Transverse colon (tissue), 4 donors: ENCODE measurements at regions not wholly inside any gene's neighbourhood (a gene's known extent, or its start where the extent isn't known, plus 50 kb on each side); places are given as distances from the start of the nearest gene placed in this dataset.
A peak's percentile ranks its signal among the peaks of the same experiment; 100 is the strongest.
"Not testable (repeated sequence)": the region's sequence is repeated elsewhere in the genome, so short reads cannot be mapped to it uniquely, and the experiment has no call there.

Source experiments
- DNase-seq: peaks from one replicate; pipeline ENCODE4 v3.0.0-alpha.2; 2019
- H3K27ac ChIP-seq, 4 donors: fragments of 200-600 bp; sonication (generic); 2 replicates each; pipeline ENCODE4 v1.5.1; 2016 to 2018; ENCODE audit warnings: inconsistent platforms in 4 of 4
- H3K27me3 ChIP-seq: fragments of 200-600 bp; sonication (generic); 2 replicates; pipeline ENCODE4 v1.5.1; 2017; ENCODE audit warnings: inconsistent platforms
- H3K36me3 ChIP-seq, 4 donors: fragments of 200-600 bp; sonication (generic); 2 replicates each; pipeline ENCODE4 v1.5.1; 2017 to 2019; ENCODE audit warnings: inconsistent platforms in 4 of 4
- H3K4me1 ChIP-seq, 4 donors: fragments of 200-600 bp; sonication (generic); 2 replicates each; pipeline ENCODE4 v1.5.1; 2017 to 2020; ENCODE audit warnings: inconsistent platforms in 4 of 4
- H3K4me3 ChIP-seq, 4 donors: fragments of 200-600 bp; sonication (generic); 1 replicate in 1 of 4; 2 replicates in 3 of 4; pipeline versions ENCODE4 v1.5.1 to v1.6.1; 2017 to 2019; ENCODE audit warnings: inconsistent platforms in 4 of 4
- H3K9me3 ChIP-seq, 2 donors: fragments of 200-600 bp; sonication (generic); 2 replicates each; pipeline ENCODE4 v1.5.1; 2017 to 2019; ENCODE audit warnings: inconsistent platforms in 2 of 2
- CTCF ChIP-seq, 5 experiments: fragments of 200-600 bp in 3 of 5; fragments of 450-650 bp in 2 of 5; sonication (generic) in 3 of 5; IDR thresholded peaks; 1 replicate in 2 of 5; 2 replicates in 3 of 5; pipeline ENCODE4 v1.5.1; 2016 to 2017; ENCODE audit warnings: antibody characterized with exemption in 5 of 5, inconsistent platforms in 3 of 5, mild to moderate bottlenecking in 2 of 5, moderate library complexity in 1 of 5
- EP300 ChIP-seq: sonication (generic); formaldehyde crosslinking; IDR thresholded peaks from one replicate; pipeline ENCODE4 v1.6.1; 2017; ENCODE audit warnings: antibody characterized with exemption, low read depth
- POLR2A ChIP-seq: fragments of 450-650 bp; IDR thresholded peaks from one replicate; pipeline ENCODE4 v1.6.1; 2016; ENCODE audit warnings: antibody characterized with exemption, mild to moderate bottlenecking, moderate library complexity
- POLR2AphosphoS5 ChIP-seq, 3 donors: sonication (generic); formaldehyde crosslinking; IDR thresholded peaks; one replicate each; pipeline ENCODE4 v1.6.1; 2016; ENCODE audit warnings: antibody characterized with exemption in 3 of 3
- WGBS, 2 donors: methylation state at CpG; one replicate each; pipeline ENCODE4 v1.1.5; 2018; ENCODE audit warnings: low coverage in 1 of 2; 5-methylcytosine and 5-hydroxymethylcytosine counted together
- in situ Hi-C, 4 donors: fragments of 200-750 bp; cut with MboI; loops; one replicate each; pipeline versions ENCODE4 v1.15.0 to v1.15.1; 2017; ENCODE audit warnings: low sequenced_read_pairs in 3 of 4, low pct_ligation_motif_present in 1 of 4, low pct_unique_long_range_greater_than_20kb in 1 of 4
- intact Hi-C: fragments of 100-400 bp; cut with DNase I; formaldehyde crosslinking; loops from one replicate; pipeline ENCODE4 v1.15.1; 2023; ENCODE audit warnings: low total_unique reads

GRCh38 chr20:48492715-48493070 is 335.1 kb downstream of the PREX1 start:
- in situ Hi-C loops (no loop called here), intact Hi-C loops (no loop called here)
- no peaks in the 10 kb centered on the region for H3K36me3 ChIP-seq
- TF ChIP-seq POLR2A = no peak
- TF ChIP-seq POLR2AphosphoS5 (IDR thresholded peaks at IDR 0.05) = no peak
- no peaks in the 10 kb centered on the region for H3K4me1 ChIP-seq
- H3K27me3 ChIP-seq = peaks cover 4% of the 10 kb centered on the region
- DNase-seq = peak; percentile 1
- WGBS, 2 donors = 70% methylated on average over 11 of the region's 11 CpGs; no CpG with 5 or more reads in 1 of the 2 donors
- no peaks in the 10 kb centered on the region for H3K9me3 ChIP-seq
- no peak overlapping the region for H3K4me3 ChIP-seq
- H3K27ac ChIP-seq = no peak overlapping the region

GRCh38 chr20:48492015-48492714 is 335.6 kb downstream of the PREX1 start:
- Histone ChIP-seq H3K4me3 (no peak overlapping the region), H3K36me3 (no peaks in the 10 kb centered on the region), H3K27me3 (peaks cover 4% of the 10 kb centered on the region), H3K4me1 (no peaks in the 10 kb centered on the region), H3K9me3 (no peaks in the 10 kb centered on the region), H3K27ac (no peak overlapping the region)
- TF ChIP-seq POLR2A (no peak), CTCF (IDR thresholded peaks at IDR 0.05) (no peak), POLR2AphosphoS5 (IDR thresholded peaks at IDR 0.05) (no peak), EP300 (no peak)
- intact Hi-C loops (no loop called here), in situ Hi-C loops (no loop called here)
- WGBS, 2 donors = 86 to 100% methylated on average over 2 to 17 of the region's 17 CpGs
- DNase-seq = peak; percentile 2

GRCh38 chr20:48490961-48491831 is 336.6 kb downstream of the PREX1 start:
- Histone ChIP-seq H3K27me3 (peaks cover 4% of the 10 kb centered on the region), H3K4me1 (no peaks in the 10 kb centered on the region), H3K4me3 (no peak overlapping the region), H3K36me3 (no peaks in the 10 kb centered on the region), H3K9me3 (no peaks in the 10 kb centered on the region), H3K27ac (no peak overlapping the region)
- TF ChIP-seq CTCF (IDR thresholded peaks at IDR 0.05) (no peak), POLR2A (no peak), EP300 (no peak), POLR2AphosphoS5 (IDR thresholded peaks at IDR 0.05) (no peak)
- in situ Hi-C loops (no loop called here), intact Hi-C loops (no loop called here)
- DNase-seq = peak; percentile 1
- 58 to 76% methylated on average over 4 to 10 of the region's 10 CpGs for WGBS, 2 donors

GRCh38 chr20:48490341-48490740 is 337.5 kb downstream of the PREX1 start:
- H3K4me1 ChIP-seq, H3K36me3 ChIP-seq, in situ Hi-C loops, H3K9me3 ChIP-seq, intact Hi-C loops, H3K27me3 ChIP-seq, H3K4me3 ChIP-seq, H3K27ac ChIP-seq: not testable (repeated sequence)
- DNase-seq = peak; percentile 1
- WGBS, 2 donors = 36 to 67% methylated on average over 3 to 7 of the region's 7 CpGs

GRCh38 chr20:48489656-48490055 is 338.1 kb downstream of the PREX1 start:
- Histone ChIP-seq H3K9me3 (no peaks in the 10 kb centered on the region), H3K36me3 (no peaks in the 10 kb centered on the region), H3K27me3 (peaks cover 9% of the 10 kb centered on the region), H3K4me3 (no peak overlapping the region), H3K4me1 (no peaks in the 10 kb centered on the region), H3K27ac (no peak overlapping the region)
- intact Hi-C loops = no loop called here
- in situ Hi-C loops = no loop called here
- DNase-seq = peak; percentile 3
- TF ChIP-seq POLR2A (no peak), EP300 (no peak), CTCF (IDR thresholded peaks at IDR 0.05) (no peak), POLR2AphosphoS5 (IDR thresholded peaks at IDR 0.05) (no peak)
- 41% methylated on average over 8 of the region's 8 CpGs; no CpG with 5 or more reads in 1 of the 2 donors for WGBS, 2 donors
